SK-N-SH treated with all-trans-retinoic acid at 6 μM for 48 hours (cell line): ENCODE measurements at regions not wholly inside any gene's neighbourhood (a gene's known extent, or its start where the extent isn't known, plus 50 kb on each side); places are given as distances from the start of the nearest gene placed in this dataset.

Experiments
- ATAC-seq: fragments of 200-7000 bp; cut with Tn5 transposase; 3 replicates; pipeline ENCODE4 v1.9.1; 2020; ENCODE audit warnings: mild to moderate bottlenecking, moderate library complexity
- ARNTL ChIP-seq: fragments of 450-650 bp; formaldehyde crosslinking; IDR thresholded peaks from 2 replicates; pipeline ENCODE4 v1.5.0; 2020; ENCODE audit warnings: low read depth, mild to moderate bottlenecking, moderate library complexity, borderline replicate concordance
- BACH2 ChIP-seq: fragments of 250-450 bp; sonication (Bioruptor Pico); IDR thresholded peaks from 2 replicates; pipeline ENCODE4 v1.9.0; 2021; ENCODE audit warnings: mild to moderate bottlenecking, borderline replicate concordance
- CSDC2 ChIP-seq: fragments of 250-450 bp; sonication (Bioruptor Pico); IDR thresholded peaks from 2 replicates; pipeline ENCODE4 v1.5.0; 2020; ENCODE audit warnings: mild to moderate bottlenecking, moderate library complexity
- CSRNP3 ChIP-seq: fragments of 250-450 bp; sonication (Bioruptor Pico); IDR thresholded peaks from 2 replicates; pipeline ENCODE4 v1.5.1; 2021; ENCODE audit warnings: mild to moderate bottlenecking, moderate library complexity
- ESRRG ChIP-seq: fragments of 250-450 bp; sonication (Bioruptor Pico); IDR thresholded peaks from 2 replicates; pipeline ENCODE4 v1.6.1; 2021; ENCODE audit warnings: mild to moderate bottlenecking
- GLIS3 ChIP-seq: fragments of 250-450 bp; sonication (Bioruptor Pico); IDR thresholded peaks from 2 replicates; pipeline ENCODE4 v1.5.0; 2020; ENCODE audit warnings: mild to moderate bottlenecking, moderate library complexity
- ISL1 ChIP-seq: fragments of 250-450 bp; sonication (Bioruptor Pico); IDR thresholded peaks from 2 replicates; pipeline ENCODE4 v2.1.2; 2022; ENCODE audit warnings: mild to moderate bottlenecking, moderate library complexity
- OSR1 ChIP-seq: fragments of 250-450 bp; sonication (Bioruptor Pico); IDR thresholded peaks from 2 replicates; pipeline ENCODE4 v1.8.0; 2022; ENCODE audit warnings: moderate library complexity, mild to moderate bottlenecking, inconsistent platforms
- POU6F1 ChIP-seq: fragments of 250-450 bp; sonication (Bioruptor Pico); IDR thresholded peaks from 2 replicates; pipeline ENCODE4 v1.8.0; 2021; ENCODE audit warnings: low read depth, mild to moderate bottlenecking, moderate library complexity, borderline replicate concordance
- PPARA ChIP-seq: fragments of 250-450 bp; sonication (Bioruptor Pico); IDR thresholded peaks from 2 replicates; pipeline ENCODE4 v1.5.0; 2020; ENCODE audit warnings: mild to moderate bottlenecking, borderline replicate concordance
- RARB ChIP-seq: fragments of 250-450 bp; sonication (Bioruptor Pico); IDR thresholded peaks from 2 replicates; pipeline ENCODE4 v1.8.0; 2021; ENCODE audit warnings: mild to moderate bottlenecking, moderate library complexity
- SNAI2 ChIP-seq: fragments of 250-450 bp; sonication (Bioruptor Pico); IDR thresholded peaks from 2 replicates; pipeline ENCODE4 v1.5.0; 2020; ENCODE audit warnings: mild to moderate bottlenecking, moderate library complexity
- TOX ChIP-seq: fragments of 250-450 bp; sonication (Bioruptor Pico); IDR thresholded peaks from 2 replicates; pipeline ENCODE4 v1.8.0; 2021; ENCODE audit warnings: mild to moderate bottlenecking, moderate library complexity, borderline replicate concordance
- ZC3H10 ChIP-seq: fragments of 250-450 bp; sonication (Bioruptor Pico); IDR thresholded peaks from 2 replicates; pipeline ENCODE4 v1.5.1; 2021; ENCODE audit warnings: mild to moderate bottlenecking, moderate library complexity
- ZFP3 ChIP-seq: fragments of 250-450 bp; sonication (Bioruptor Pico); IDR thresholded peaks from 2 replicates; pipeline ENCODE4 v1.5.0; 2020; ENCODE audit warnings: mild to moderate bottlenecking, moderate library complexity
- ZNF565 ChIP-seq: fragments of 450-650 bp; formaldehyde crosslinking; conservative IDR thresholded peaks from 2 replicates; pipeline ENCODE4 v1.5.0; 2020; ENCODE audit warnings: low read depth, mild to moderate bottlenecking, moderate library complexity
- ZNF70 ChIP-seq: fragments of 450-650 bp; formaldehyde crosslinking; IDR thresholded peaks from 2 replicates; pipeline ENCODE4 v1.5.0; 2020; ENCODE audit warnings: mild to moderate bottlenecking, moderate library complexity
- TF ChIP-seq, protein P1 (sequence below): fragments of 250-450 bp; sonication (Bioruptor Pico); IDR thresholded peaks from 2 replicates; pipeline ENCODE4 v1.8.0; 2020; ENCODE audit warnings: mild to moderate bottlenecking, moderate library complexity, borderline replicate concordance
- TF ChIP-seq, protein P2 (sequence below): fragments of 250-450 bp; sonication (Bioruptor Pico); IDR thresholded peaks from 2 replicates; pipeline ENCODE4 v1.5.1; 2020; ENCODE audit warnings: low read depth, mild to moderate bottlenecking, moderate library complexity
- TF ChIP-seq, protein P3 (sequence below): fragments of 250-450 bp; sonication (Bioruptor Pico); IDR thresholded peaks from 2 replicates; pipeline ENCODE4 v1.5.0; 2020; ENCODE audit warnings: mild to moderate bottlenecking, moderate library complexity

DNA sequence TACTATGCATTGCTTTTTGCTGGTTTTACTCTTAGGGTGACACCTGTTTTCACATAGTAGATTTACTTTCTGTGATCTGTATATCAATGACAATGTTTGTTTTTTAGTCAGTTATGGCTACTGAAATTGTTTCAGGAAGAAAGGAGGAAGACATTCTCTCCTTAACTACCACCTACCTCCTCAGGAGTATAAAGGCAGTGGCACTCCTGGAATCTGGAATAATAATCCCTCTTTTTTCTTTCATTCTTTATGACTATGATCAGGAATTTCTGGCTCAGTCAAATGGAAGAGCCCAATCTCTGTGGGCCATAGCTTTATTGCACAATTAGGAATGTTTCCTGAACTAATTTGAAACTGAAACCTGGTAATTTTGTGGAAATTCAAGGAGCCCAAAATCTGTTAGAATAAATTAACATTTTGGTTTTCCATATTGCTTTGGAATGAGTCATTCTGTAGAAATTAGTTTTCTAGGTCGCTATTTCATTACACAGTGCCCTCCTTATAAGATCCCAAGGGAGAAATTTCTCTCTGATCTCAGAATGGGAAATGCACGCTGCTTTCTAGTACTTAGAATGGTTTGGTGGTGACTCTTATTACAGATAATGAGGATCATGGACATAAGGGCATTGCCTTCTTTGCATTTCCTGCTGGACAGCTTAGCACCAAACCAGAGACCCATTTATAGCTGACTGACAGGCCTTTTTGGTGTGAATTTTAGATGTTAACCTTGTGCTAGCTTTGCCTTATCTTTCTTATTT is 95.3 kb upstream of the VLDLR start (continued):
- TF ChIP-seq, protein P1, sequence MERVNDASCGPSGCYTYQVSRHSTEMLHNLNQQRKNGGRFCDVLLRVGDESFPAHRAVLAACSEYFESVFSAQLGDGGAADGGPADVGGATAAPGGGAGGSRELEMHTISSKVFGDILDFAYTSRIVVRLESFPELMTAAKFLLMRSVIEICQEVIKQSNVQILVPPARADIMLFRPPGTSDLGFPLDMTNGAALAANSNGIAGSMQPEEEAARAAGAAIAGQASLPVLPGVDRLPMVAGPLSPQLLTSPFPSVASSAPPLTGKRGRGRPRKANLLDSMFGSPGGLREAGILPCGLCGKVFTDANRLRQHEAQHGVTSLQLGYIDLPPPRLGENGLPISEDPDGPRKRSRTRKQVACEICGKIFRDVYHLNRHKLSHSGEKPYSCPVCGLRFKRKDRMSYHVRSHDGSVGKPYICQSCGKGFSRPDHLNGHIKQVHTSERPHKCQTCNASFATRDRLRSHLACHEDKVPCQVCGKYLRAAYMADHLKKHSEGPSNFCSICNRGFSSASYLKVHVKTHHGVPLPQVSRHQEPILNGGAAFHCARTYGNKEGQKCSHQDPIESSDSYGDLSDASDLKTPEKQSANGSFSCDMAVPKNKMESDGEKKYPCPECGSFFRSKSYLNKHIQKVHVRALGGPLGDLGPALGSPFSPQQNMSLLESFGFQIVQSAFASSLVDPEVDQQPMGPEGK (CRISPR knock-in tag), result no peak
- TF ChIP-seq ZNF565 (CRISPR knock-in tag) (no peak), CSRNP3 (CRISPR knock-in tag) (no peak), PPARA (CRISPR knock-in tag) (no peak), BACH2 (no peak), TOX (CRISPR knock-in tag) (no peak)

DNA sequence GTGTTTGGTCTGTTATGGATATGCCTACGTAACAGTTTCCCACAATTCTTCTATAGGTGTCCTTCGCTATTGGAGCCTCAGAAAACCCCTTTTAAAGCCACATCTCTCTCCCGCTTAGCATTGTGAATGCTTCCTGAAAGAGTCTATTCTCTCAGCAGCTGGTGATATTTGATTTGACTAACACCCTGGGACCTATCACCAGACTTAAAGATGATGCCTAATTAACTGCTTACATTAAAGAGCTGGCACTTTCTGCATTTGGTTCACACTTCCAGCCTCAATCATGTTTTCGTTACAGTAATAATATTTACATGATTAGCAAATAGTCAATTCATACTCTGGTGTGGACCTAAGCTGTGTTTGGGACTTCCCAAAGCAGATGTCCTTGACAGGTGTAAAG is 90.1 kb upstream of the VLDLR start:
- TF ChIP-seq ZFP3 (CRISPR knock-in tag) (no peak), SNAI2 (CRISPR knock-in tag) (no peak)
- TF ChIP-seq, protein P2, sequence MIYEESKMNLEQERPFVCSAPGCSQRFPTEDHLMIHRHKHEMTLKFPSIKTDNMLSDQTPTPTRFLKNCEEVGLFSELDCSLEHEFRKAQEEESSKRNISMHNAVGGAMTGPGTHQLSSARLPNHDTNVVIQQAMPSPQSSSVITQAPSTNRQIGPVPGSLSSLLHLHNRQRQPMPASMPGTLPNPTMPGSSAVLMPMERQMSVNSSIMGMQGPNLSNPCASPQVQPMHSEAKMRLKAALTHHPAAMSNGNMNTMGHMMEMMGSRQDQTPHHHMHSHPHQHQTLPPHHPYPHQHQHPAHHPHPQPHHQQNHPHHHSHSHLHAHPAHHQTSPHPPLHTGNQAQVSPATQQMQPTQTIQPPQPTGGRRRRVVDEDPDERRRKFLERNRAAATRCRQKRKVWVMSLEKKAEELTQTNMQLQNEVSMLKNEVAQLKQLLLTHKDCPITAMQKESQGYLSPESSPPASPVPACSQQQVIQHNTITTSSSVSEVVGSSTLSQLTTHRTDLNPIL, result no peak
- TF ChIP-seq, all 23 proteins: peak for 0
- no peak for ATAC-seq

GRCh38 chr9:2536511-2536910 is 85.1 kb upstream of the VLDLR start:
- ATAC-seq, result no peak
- TF ChIP-seq BACH2, result no peak
- TF ChIP-seq ZNF70 (CRISPR knock-in tag), result no peak
- TF ChIP-seq, protein P2, result no peak
- no peak for TF ChIP-seq GLIS3 (CRISPR knock-in tag)
- no peak for TF ChIP-seq POU6F1 (CRISPR knock-in tag)
- no peak for TF ChIP-seq ZFP3 (CRISPR knock-in tag)
- no peak for TF ChIP-seq ZNF565 (CRISPR knock-in tag)
- TF ChIP-seq, all 23 proteins: peak for 0

- TF ChIP-seq, protein P1 (CRISPR knock-in tag), result no peak
- TF ChIP-seq OSR1, result no peak
- no peak for TF ChIP-seq PPARA (CRISPR knock-in tag)
- no peak for TF ChIP-seq ISL1
- TF ChIP-seq, protein P3, sequence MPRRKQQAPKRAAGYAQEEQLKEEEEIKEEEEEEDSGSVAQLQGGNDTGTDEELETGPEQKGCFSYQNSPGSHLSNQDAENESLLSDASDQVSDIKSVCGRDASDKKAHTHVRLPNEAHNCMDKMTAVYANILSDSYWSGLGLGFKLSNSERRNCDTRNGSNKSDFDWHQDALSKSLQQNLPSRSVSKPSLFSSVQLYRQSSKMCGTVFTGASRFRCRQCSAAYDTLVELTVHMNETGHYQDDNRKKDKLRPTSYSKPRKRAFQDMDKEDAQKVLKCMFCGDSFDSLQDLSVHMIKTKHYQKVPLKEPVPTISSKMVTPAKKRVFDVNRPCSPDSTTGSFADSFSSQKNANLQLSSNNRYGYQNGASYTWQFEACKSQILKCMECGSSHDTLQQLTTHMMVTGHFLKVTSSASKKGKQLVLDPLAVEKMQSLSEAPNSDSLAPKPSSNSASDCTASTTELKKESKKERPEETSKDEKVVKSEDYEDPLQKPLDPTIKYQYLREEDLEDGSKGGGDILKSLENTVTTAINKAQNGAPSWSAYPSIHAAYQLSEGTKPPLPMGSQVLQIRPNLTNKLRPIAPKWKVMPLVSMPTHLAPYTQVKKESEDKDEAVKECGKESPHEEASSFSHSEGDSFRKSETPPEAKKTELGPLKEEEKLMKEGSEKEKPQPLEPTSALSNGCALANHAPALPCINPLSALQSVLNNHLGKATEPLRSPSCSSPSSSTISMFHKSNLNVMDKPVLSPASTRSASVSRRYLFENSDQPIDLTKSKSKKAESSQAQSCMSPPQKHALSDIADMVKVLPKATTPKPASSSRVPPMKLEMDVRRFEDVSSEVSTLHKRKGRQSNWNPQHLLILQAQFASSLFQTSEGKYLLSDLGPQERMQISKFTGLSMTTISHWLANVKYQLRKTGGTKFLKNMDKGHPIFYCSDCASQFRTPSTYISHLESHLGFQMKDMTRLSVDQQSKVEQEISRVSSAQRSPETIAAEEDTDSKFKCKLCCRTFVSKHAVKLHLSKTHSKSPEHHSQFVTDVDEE (CRISPR knock-in tag), result no peak
- TF ChIP-seq ZNF70 (CRISPR knock-in tag), result no peak
- TF ChIP-seq TOX (CRISPR knock-in tag), result no peak
- TF ChIP-seq ZFP3 (CRISPR knock-in tag), result no peak
- TF ChIP-seq, protein P2, result no peak
- TF ChIP-seq ZC3H10, result no peak
- no peak for TF ChIP-seq ESRRG (CRISPR knock-in tag)
- TF ChIP-seq CSDC2, result no peak
- TF ChIP-seq RARB (CRISPR knock-in tag), result no peak
- no peak for TF ChIP-seq ZNF565 (CRISPR knock-in tag)
- no peak for TF ChIP-seq ARNTL (CRISPR knock-in tag)
- TF ChIP-seq GLIS3 (CRISPR knock-in tag), result no peak
- ATAC-seq, result no peak
Measured at GRCh38 chr9:2545881-2546490, 75.6 kb upstream of the VLDLR start.
